ENCODE measurements at regions not wholly inside any gene's neighbourhood (a gene's known extent, or its start where the extent isn't known, plus 50 kb on each side); places are given as distances from the start of the nearest gene placed in this dataset.
"Not testable (repeated sequence)": the region's sequence is repeated elsewhere in the genome, so short reads cannot be mapped to it uniquely, and the experiment has no call there.

DNA sequence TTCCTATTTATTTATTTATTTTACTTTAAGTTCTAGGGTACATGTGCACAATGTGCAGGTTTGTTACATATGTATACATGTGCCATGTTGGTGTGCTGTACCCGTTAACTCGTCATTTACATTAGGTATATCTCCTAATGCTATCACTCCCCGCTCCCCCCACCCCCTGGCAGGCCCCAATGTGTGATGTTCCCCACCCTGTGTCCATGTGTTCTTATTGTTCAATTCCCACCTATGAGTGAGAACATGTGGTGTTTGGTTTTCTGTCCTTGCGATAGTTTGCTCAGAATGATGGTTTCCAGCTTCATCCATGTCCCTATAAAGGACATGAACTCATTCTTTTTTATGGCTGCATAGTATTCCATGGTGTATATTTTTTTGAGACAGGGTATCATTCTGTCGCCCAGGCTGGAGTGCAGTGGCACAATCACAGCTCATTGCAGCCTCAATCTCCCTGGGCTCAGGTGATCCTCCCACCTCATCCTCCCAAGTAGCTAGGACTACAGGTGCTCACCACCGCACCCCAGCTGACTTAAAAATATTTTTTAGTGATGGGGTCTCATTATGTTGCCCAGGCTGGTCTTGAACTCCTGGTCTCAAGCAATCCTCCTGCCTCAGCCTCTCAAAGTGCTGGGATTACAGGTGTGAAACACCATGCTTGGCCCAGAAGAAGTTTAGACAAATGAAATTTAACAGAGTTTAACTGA lies 140.6 kb downstream of the NPIPB5 start:
- not testable (repeated sequence) for ATAC-seq; DNase-seq (ENCODE audit: low spot score)

DNA sequence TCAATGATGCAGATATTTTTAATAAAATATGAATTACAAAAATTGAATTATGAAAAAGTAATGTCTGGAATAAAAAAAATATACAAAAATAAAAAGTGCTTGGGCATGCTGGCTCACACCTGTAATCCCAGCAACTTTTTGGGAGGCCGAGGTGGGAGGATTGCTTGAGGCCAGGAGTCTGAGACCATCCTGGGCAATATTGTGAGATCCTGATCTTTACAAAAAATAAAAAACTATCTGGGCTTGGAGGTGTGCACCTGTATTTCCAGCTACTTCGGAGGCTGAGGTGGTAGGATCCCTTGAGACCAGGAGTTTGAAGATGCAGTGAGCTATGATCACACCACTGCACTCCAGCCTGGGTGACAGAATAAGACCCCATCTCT lies 141.8 kb downstream of the NPIPB5 start:
- no peak for ATAC-seq
- DNase-seq (ENCODE audit: low spot score), result no peak

DNA sequence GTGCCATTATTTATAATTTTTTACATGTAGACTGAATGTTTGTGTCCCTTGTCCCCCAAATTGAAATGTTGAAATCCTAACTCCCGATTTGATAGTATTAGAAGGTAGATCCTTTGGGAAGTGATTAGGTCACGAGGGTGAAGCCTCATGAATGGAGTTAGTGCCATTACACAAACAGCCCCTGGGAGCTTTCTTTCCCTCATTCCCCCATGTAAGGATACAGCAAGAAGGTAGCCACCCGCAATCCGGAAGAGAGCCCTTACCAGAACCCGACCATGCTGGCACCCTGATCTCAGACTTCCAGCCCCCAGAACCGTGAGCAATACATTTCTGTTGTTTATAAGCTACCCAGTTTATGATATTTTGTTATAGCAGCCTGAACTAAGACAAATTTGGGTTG lies 143.2 kb downstream of the NPIPB5 start:
- no peak for ATAC-seq
- no peak for DNase-seq (ENCODE audit: low spot score)

DNA sequence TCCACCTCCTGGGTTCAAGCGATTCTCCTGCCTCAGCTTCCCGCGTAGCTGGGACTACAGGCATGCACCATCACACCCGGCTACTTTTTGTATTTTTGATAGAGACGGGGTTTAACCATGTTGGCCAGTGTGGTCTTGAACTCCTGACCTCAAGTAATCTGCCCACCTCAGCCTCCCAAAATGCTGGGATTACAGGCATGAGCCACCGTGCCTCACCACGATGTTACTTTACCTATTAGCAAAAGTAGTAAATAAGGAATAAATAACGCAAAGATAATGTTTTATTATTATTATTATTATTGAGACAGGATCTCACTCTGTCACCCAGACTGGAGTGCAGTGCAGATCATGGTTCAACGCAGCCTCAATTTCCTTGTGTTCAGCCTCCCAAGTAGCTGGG lies 145.9 kb downstream of the NPIPB5 start:
- not testable (repeated sequence) for ATAC-seq; DNase-seq (ENCODE audit: low spot score)

DNA sequence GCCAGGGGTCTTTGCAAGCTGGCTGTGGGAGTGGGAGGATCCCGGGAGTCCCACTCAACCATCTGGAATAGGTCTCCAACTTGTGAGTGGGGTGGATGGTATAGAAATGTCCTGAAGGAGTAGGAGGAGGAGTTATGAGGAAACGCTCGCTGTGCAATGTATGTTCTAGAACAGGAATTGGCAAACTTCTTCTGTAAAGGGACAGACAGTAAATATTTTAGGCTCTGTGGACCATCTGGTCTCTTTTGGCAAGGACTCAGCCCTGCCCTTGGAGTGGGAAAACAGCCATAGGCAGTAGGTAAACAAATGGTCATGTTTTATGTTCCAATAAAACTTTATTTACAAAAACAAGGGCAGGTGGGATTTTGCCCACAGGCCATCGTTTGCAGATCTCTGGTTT lies 149.2 kb downstream of the NPIPB5 start:
- no peak for DNase-seq (ENCODE audit: low spot score)
- ATAC-seq, result no peak

DNA sequence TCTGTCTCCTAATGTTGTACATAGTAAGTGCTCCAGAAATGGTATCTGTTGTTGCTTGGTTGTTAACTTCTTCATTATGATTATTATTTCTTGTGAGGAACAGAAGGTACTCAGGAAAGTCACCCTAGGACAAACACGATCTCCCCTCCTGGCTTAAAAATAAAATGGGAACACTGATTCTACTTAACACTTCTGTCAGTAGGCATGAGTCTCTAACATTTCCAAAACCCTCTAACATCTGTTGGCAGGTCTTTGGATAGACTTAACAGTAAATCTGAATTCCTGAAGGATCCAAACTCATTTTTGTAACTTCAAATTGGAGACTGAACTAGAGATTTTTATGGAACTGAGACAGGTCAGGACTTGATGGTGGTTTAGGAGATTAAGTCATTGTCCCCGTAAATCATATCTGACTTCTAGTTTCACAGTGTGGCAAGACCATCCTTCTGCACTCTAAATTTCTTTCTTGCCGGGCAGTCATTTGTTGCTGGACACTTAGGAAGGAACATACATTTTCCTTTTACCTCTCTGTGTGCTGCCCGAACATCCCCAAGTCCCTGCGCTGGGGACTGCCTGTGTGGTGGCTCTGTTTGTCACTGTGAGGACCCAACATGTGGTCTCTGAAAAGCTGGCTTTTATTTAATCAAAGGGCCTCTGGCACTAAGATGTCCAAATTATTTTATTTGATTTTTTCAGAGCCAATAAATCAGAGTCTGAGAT lies 149.9 kb downstream of the NPIPB5 start:
- ATAC-seq (no peak), DNase-seq (ENCODE audit: low spot score) (no peak)

DNA sequence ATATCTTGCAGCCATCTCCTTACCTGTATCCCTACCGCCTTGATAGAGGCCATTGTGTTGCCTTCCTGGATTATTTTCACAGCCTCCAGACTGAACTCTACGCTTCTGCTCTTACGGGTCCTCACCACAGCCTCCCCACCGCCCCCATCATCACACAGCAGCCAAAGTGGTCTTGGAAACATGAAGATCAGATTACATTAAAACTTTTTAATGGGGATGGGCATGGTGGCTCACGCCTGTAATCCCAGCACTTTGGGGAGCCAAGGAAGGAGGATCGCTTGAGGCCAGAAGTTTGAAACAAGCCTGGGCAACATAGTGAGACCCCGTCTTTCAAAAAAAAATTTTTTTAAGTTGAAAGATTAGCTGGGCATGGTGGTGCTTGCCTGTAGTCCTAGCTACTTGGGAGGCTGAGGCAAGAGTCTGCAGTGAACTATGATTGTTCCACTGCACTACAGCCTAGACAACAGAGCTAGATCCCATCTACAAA lies 150.5 kb downstream of the NPIPB5 start:
- ATAC-seq (no peak), DNase-seq (ENCODE audit: low spot score) (no peak)

DNA sequence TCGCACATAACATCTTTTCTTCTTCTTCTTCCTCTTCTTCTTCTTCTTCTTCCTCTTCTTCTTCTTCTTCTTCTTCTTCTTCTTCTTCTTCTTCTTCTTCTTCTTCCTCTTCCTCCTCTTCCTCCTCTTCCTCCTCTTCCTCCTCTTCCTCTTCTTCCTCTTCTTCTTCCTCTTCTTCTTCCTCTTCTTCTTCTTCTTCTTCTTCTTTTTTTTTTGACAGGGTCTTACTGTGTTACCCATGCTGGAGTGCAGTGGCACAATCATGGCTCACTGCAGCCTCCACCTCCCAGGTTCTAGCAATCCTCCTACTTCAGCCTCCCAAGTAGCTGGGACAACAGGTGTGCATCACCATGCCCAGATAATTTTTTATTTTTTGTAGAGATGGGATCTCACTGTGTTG lies 151.0 kb upstream of the HS3ST2 start:
- not testable (repeated sequence) for DNase-seq (ENCODE audit: low spot score); ATAC-seq

DNA sequence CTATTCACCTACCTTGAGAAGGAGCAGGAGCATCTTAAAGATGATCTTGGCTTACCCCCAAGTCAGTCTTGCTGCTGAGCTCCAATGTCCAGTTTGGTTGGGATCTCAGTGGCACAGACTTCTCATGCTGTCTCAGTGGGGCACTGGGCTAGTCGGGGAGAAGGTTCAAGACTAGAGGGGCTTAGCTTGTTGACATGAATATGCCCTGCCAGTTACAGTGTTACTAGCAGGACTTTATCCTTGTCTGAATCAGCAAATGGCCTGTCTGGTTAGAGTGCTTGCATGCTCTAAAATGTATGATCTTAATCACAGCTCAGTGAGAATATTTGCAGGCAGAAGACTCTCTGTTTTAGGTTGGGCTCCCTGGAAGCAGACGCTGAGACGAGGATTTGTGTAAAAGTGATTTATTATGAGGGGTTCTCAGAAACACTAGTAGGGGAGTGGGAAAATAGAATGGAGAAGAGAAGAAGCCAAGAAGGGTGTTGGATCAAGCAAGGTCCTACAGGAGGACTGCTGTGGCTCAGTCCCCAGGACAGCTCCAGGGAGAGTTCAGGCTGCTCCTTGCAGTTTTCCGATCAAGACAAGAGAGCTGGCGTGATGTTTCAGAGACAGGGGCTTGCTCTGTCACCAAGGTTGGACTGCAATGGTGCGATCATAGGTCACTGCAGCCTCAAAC lies 150.4 kb upstream of the HS3ST2 start:
- no peak for DNase-seq (ENCODE audit: low spot score)
- ATAC-seq, result no peak

DNA sequence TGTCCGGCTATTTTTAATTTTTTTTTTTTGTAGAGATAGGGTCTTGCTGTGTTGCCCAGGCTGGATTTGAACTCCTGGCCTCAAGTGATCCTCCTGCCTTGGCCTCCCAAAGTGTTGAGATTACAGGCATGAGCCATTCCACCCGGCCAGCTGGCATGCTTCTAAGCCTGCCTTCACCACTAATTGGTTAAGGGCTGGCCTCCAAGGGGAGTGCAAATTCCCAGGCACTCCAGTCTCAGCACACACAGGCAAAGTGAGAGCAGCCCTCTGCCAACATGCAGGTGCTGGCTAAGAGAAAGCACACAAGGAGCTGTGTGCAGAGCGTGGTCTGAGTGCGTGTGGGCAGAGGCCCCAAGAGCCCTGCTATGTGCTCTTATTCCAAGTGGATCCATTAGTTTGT lies 149.8 kb upstream of the HS3ST2 start:
- no peak for ATAC-seq

DNA sequence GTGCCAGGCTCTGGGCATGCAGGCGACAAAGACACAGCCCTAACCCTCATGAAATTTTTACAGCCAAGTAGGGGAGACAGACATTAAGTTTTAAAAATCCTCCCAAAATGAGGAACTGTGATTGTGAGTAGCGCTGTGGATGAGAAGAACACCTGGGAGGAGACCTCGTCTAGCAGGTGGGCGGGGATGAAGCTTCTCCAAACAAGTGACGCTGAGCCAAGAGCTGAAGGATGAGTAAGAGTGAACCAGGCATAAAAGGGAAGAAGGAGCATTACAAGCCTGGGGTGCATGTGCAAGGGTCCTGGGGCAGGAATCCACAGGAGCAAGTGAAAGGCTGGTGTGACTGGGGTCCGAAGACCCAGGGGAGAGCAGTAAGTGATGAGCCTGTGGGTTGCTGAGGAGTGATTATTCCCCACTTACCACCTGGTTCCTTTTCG lies 149.4 kb upstream of the HS3ST2 start:
- ATAC-seq (no peak), DNase-seq (ENCODE audit: low spot score) (no peak)

More for the DNA sequence above, 149.8 kb upstream of the HS3ST2 start:
- DNase-seq (ENCODE audit: low spot score), result no peak

DNA sequence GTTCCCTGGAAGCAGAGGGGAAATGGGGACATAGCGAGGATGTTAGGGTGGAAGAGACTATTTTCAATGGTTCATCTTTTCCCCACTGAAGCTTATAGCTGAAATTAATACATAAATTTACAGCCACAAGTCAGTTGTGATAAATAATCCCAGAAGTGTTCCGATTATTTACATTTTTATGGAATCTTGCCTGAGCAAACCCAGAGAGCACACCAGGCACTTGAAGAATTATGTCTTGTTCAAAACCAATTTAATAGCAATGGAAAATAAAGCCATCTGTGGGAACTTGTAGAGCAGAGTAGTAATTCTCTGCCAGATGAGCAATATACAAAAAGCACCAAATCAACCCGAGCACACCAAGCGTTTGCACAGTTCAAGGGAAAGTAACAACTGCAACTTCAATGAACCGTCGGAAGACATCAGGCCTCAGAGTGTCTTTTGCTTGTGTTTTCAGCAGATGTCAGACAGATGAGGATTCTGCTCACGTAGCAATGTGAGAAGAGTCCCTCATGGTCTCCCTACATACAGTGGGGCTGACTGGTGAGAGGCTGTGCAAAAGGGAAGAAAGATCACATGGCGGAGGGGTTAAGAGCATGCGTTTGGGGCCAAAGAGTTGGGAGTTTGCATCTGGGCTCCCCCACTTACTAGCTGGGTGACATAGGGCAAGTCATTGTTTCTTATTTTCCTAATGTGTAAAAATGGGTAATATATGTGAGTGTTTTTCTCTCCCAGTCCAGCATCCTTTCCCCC lies 148.7 kb upstream of the HS3ST2 start:
- ATAC-seq (no peak), DNase-seq (ENCODE audit: low spot score) (no peak)

DNA sequence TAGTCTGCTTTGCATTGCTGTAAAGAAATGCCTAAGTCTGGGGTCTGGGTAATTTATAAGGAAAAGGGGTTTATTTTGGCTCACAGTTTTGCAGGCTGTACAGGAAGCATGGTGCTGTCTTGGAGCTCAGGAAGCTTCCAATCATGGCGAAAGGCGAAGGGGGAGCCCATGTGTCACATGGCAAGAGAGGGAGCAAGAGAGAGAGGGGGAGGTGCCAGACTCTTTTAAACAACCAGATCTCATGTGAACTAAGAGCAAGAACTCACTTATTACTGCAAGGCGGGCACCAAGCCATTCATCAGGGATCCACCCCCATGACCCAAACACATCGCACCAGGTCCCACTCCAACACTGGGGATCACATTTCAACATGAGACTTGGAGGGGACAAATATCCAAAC lies 148.2 kb upstream of the HS3ST2 start:
- ATAC-seq (no peak), DNase-seq (ENCODE audit: low spot score) (no peak)

DNA sequence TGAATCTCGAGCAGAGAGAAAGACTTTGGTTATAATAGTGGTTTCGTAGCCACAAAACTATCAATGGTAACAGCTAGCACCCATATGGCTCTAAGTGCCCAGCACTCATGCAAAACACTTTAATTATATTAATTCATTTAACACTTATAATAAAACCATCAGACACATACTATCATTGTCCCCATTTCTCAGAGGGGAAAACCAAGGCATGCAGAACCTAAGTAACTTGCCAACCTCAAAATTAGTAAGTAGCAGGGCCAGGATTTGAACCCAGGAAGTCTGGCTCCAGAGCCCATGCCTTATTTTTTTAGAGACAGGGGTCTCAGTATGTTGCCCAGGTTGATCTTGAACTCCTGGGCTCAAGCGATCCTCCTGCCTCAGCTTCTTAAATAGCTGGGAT lies 145.6 kb upstream of the HS3ST2 start:
- DNase-seq (ENCODE audit: low spot score) (no peak), ATAC-seq (no peak)

DNA sequence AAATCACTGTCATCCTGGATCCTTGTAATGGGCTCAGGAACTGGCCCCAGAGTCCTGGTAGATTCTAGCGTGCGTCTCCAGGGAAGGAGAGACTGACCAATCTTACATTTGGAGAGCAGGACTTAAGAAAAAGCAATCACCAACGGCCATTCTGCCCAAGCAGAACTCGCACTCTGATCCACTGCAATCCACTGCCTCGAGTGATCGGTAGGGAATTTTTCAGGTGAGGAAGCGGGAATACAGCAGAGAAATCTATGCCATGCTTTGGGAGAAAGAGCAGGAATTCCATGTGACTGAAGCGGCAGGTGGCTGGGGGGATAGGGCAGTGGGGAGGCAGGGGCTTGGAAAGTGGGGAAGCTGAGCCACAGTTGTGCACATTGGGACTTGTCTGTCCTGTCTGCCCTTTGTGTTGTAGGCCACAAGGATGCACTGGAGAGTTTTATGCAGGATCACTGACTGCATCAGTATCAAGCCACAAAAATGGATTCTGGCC lies 143.9 kb upstream of the HS3ST2 start:
- DNase-seq (ENCODE audit: low spot score) (no peak), ATAC-seq (no peak)

DNA sequence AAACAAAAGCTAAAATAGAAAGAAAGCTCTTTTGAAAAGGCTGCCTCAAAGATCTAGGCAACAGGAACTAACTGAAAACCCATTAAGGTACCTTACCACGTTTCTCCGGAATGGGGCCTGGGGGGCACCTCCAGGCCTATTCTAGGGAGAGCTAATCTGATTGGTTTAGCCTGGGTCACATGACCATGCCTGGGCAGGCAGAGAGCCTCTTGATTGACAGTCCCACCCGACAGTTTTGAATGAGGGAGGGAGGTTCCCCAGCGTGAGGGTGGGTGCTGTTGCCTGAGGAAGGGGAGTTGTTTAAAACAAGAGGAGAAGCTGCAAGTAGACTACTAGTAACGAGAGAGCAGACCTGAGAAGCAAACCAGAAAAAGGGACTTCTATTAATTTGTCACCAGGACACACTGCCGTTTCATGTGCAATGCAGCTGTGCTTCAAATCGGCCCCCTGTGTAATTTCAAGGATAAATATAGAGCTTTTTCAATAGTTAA lies 143.4 kb upstream of the HS3ST2 start:
- DNase-seq (ENCODE audit: low spot score), result no peak
- ATAC-seq, result peak; percentile 40

DNA sequence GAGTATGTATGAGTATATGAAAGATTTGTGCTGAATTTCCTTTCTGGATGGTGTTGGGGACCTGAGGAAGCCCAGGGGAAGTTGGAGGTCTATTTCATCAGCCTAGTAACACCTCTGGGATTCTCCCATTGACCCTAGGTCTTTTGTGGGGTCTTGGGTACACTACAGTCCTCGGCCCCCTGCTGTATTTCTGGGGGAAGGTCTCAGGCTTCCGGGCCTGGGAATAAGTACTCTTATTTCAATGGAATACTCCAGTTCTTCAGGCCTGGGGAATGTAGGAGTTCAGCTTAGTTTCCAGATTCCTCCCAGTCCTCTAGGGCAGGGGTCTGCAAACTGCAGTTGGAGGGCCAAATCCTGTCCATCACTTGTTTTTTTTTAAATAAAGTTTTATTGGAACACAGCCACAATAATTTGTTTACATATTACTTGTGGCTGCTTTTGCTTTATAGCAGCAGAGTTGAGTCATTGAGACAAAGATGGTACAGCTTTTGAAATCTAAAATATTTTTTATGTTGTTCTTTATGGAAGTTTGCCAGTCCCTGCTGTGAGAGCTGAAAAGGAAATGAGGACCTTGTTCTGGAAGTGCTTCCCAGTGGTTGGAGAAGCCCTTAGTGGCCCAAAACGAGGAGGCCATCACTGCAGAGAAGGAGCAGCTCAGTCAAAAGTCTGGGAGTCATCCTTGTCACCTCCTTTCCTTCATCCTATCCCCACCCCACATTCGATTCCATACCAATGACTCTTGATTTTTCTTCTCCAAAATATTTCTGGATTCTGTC lies 142.5 kb upstream of the HS3ST2 start:
- no peak for DNase-seq (ENCODE audit: low spot score)
- no peak for ATAC-seq

DNA sequence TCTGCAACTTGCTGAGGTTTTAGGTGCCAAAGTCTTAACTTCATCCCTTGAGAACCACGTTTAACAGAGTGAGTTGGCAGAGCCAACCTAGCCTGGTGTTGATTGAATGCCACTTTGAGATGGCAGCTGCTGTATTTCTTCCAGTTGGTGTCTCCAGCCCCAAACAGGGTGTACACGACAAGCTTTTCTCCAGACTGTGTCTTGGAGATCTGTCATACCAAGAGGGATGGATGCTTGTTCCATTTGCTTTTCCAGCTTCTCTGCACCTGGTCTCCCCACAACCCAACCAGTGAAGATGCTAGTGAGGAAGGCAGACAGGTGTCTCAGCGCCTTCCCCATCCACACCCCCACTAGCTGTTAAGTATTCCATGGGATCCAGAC lies 141.1 kb upstream of the HS3ST2 start:
- no peak for DNase-seq (ENCODE audit: low spot score)

DNA sequence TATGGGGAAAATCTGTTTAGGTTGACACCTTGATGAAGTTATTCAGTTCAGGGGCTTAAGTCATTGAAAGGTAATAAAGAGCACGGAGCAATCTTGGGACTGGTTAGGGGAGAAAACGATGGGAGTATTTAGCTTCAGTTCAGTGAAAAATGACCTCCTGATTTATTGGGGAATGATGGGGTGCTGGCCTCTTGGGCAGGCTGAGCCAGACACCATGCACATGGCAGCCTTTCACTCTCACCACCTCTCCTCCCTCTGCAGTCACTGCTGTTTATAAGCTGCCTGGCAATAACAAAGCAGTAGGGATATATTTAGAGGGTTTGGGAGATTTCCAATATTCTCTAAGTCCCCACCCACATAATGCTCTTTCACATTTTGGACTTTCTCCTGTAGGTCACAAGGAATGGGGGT lies 140.5 kb upstream of the HS3ST2 start:
- ATAC-seq (no peak), DNase-seq (ENCODE audit: low spot score) (no peak)

More for the DNA sequence above, 141.1 kb upstream of the HS3ST2 start:
- ATAC-seq, result no peak

DNA sequence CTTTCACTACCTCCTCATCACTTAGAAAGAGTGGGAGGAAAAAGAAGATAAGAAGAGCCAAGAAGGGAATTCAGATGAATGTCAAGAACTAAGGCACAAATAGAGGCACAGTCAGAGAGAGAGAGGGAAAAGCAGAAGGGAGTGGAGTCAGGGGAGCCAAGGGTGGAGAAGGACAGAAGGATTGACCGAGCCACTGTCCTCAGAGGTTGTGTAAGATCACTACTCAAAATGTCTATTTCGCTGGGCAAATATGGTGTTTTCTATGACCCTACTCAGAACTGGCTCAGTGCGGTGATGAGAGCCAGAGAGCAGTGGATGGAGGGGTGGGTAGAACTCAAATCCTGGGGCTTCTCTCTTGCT lies 139.2 kb upstream of the HS3ST2 start:
- ATAC-seq (no peak), DNase-seq (ENCODE audit: low spot score) (peak; percentile 34)

Measured in left lobe of liver (tissue), 2 donors.